Activated CD4-positive, alpha-beta T cell treated with anti-CD3 and anti-CD28 coated beads, Interleukin-2, amount 50 U/mL, for 48 hours (primary cell): ENCODE measurements at regions not wholly inside any gene's neighbourhood (a gene's known extent, or its start where the extent isn't known, plus 50 kb on each side); places are given as distances from the start of the nearest gene placed in this dataset.
A peak's percentile ranks its signal among the peaks of the same experiment; 100 is the strongest.

Source experiments
- DNase-seq, 2 experiments: peaks; one replicate each; pipeline ENCODE4 v3.0.0-alpha.2; 2020

GRCh38 chr1:39109644-39110043, 83.5 kb downstream of the NDUFS5 start:
- DNase-seq, result no peak

DNA sequence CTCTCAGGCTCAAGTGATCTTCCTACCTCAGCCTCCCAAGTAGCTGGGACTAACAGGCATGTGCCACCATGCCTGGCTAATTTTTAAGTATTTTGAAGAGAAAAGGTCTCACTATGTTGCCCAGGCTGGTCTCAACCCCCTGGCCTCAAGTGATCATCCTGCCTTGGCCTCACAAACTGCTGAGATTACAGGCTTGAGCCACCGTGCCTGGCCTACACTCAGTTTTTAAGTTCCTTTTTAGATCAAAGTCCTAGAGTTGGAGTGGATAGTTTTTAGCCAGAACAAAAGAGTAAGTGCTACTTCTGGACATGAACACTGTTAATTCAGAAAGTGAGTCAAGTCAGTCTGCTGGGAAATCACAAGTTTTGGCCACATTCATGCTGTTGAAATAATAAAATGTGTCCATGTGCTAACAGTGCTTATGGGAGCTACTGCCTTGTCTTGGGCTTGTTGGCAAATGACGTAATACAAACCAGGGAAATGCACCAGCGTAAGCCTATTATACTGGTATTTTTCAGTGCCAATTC, 84.2 kb downstream of the NDUFS5 start:
- DNase-seq, result no peak

- DNase-seq, result no peak
Measured at GRCh38 chr1:39110882-39111281, 84.7 kb downstream of the NDUFS5 start.

DNA sequence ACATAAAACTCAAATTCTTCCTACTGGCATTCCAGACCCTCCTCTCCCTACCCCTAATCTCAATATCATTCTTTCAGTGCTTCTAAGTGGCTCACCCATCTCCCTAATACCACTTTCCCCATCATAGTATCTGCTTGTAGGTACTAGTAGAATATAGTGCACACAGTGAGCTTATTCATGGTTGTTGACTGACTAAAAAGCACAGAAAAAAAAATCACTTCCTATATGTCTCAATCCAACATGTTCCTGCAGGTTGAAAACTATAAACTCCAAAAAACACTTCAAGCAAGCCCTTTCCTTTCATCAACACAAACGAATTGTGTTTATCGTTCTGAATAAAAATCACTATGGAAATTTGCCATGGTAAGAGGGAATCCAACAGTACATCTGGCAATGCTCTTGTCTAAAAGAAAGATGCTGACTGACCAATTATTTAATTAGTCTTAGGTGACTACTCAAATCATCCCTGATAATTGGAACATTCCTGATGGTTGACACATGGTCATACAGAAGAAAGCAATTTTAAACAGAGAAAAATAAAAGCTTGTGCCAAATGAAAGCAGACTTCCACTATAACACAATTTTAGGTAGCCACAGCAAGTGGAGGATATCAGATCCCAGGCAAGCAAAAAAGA, 87.1 kb downstream of the NDUFS5 start:
- DNase-seq, result no peak

DNA sequence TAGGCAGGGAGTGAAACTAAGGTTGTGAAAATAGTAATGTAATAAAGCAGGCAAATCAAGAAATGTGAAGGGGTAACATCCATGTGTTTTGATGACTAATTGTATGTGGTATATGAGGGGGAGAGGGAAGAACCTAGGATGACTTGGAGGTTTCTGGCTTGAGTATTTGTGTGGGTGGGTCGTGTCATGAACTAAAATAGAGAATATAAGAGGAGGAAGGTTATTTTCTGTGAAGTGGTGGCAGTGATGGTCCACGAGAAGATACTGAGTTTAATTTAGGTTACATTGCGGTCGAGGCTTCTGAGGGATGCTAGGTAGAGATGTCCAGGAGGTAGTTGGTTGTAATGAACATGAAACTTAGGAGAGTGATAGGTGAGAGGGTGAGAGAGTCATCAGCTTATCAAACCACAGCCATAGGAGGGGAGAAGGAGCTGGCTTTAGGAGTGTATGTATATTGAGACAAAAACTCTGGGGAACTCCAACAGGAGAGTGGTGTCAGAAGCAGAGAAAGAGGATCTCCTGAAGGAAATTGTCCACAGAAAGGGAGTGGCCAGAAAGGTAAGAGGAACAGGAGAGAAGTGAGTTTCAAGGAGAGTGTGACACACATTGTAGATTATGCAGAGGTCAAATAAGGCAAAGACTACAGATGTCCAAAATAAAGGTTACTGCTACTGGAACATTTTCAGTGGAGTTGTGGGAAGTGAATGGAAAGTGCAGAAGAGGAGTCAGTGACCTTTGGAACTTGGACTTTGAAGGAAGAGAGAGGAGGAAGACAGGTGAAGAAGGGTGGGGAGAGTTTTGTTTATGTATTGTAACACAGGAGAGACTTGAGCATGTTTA, 89.0 kb upstream of the MACF1 start:
- DNase-seq, result peak in 1 of 2 experiments; percentile 23

DNA sequence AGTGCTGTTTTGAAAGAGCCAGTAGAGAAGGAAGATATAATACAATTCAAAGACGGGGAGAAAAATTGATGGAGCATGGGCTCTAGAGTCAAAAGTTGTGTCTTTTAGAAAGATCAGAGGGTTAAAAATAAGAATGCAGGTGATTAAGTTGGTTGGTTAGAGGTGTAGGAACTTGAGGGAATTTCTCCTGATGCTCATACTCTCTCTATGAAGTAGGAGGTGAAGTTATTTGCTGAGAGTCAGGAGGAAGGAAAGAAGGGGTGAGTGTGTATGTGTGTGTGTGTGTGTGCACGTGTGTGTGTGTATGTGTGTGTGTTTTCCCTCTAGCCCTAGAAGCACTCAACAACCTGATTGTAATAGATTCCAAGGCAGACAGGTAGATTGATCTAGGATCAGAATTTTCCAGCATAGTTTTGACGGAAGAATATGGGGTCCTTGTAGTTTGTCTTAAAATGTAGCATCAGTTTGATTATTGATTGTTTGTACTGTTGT, 88.3 kb upstream of the MACF1 start:
- DNase-seq, result no peak

GRCh38 chr1:39116860-39117728, 87.4 kb upstream of the MACF1 start:
- DNase-seq, result no peak

GRCh38 chr1:39117899-39118450, 86.5 kb upstream of the MACF1 start:
- no peak for DNase-seq

- DNase-seq, result no peak
Measured at GRCh38 chr1:39122056-39122455, 82.4 kb upstream of the MACF1 start.

DNA sequence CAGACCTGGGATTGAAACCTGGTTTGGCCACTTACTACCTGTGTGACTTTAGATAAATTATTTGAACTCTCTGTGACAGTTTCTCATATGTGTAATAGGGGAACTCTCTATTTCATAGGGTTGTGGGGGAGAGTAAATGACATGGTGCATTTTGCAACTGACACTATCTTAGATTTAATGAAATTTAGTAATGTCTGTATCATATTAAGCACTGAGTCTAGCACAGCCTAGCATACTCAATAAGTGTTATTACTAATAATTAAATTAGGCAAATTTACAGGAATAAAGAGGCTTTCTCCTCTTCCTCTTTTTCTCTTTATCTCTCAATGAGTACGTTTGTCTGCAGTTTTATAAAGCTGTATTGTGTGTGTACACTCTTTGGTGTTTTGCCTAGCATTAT, 80.2 kb upstream of the MACF1 start:
- DNase-seq, result no peak

DNA sequence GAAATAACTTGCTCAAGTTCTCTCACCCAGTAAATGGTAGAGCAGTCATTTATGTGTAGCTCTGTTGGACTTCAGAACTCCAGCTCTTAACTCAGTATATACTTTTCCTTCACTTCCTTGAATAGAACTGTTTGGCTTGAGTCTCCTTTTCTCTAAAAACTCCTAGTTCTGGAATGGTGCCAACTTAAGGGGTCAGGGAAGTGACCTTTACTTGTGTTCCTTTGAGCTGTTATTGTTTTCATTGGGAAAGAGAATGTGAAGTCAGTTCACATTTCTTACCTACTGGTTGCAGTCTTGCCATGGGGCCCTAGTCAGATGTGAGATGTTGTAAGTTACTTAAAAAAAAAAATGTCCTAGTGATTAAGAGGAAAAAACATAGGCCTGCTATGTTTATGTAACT, 77.0 kb upstream of the MACF1 start:
- no peak for DNase-seq

- no peak for DNase-seq
Measured at GRCh38 chr1:39128126-39128525, 76.4 kb upstream of the MACF1 start.

- no peak for DNase-seq
Measured at GRCh38 chr1:39128959-39129358, 75.5 kb upstream of the MACF1 start.

- DNase-seq, result no peak
Measured at GRCh38 chr1:39129514-39129913, 75.0 kb upstream of the MACF1 start.

DNA sequence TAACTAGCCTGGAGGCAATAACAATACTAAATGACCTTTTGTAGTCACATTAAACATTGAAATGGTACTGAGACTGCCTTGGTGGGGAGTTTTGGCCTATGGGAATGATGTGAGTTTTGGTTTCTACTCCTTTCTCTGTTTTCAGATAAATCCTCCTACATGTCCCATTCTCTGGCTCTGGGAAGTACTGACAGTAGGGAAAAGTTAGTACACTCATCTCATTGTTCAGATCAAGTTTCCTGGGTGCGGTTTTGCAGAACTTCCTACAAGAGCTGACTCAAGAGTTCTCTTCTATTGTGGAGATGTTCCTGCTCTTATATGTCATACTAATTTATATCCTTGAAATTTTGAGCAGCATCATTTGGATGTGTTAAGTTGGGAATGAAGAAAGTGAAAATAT, 74.2 kb upstream of the MACF1 start:
- no peak for DNase-seq

- no peak for DNase-seq
Measured at GRCh38 chr1:39131940-39132339, 72.6 kb upstream of the MACF1 start.

DNA sequence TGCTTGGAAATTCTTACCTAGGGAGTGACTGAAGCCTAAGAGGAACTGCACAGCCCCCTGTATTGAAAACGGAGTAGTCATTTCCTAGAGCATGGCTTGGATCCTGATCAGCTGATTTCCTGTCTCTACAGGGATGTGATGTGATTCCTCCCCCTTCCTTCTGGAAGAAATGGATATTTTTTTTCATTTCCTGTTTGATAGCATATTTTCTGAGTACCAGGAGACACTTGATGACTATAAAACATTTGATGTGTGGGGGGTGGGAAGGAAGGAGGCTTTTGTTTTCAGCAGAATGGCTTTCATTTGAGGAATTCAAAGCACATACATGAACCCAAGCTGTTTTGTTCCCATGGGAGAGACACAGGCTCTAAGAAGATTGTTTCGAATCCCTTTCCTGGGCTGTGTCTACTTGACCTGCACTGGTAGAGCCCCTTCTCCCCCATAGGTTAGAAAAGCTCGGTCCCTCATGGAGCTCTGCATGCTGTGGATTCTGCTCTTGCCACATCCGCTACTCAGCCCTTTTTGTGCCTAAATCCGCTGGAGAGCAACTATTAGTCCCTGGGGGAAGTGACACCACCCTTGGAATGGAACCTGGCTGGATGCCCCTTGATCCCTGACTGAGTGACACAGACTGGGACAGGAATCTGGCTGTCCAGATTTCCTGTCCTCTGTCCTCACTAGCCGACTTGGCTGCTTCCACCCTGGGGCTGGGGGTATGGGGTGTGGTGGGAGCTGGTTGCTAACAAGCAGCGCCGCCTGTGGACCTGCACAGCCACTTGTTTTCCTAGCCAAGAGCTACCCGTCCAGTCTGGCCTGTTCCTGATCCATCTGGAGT, 71.8 kb upstream of the MACF1 start:
- DNase-seq, result no peak

- no peak for DNase-seq
Measured at GRCh38 chr1:39133340-39133684, 71.2 kb upstream of the MACF1 start.

DNA sequence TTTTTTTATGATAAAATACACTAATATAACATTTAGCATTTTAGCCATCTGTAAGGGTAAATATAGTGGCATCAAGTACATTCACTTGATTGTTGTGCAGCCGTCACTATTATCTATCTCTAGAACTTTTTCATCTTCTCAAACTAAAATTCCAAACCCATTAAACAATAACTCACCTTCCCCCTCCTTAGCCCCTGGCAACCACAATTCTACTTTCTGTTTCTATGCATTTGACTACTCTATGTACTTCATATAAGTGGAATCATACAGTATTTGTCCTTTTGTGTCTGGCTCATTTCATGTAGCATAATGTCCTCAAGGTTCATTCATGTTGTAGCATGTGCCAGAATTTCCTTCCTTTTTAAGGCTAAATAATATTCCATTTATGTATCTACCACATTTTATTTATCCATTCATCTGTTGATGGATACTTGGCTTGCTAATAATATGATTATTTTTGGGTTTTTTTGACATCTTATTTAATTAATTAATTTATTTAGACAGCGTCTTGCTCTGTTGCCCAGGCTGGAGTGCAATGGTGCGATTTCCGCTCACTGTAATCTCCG, 69.6 kb upstream of the MACF1 start:
- DNase-seq, result no peak

GRCh38 chr1:39136638-39137037, 67.9 kb upstream of the MACF1 start:
- DNase-seq, result no peak

DNA sequence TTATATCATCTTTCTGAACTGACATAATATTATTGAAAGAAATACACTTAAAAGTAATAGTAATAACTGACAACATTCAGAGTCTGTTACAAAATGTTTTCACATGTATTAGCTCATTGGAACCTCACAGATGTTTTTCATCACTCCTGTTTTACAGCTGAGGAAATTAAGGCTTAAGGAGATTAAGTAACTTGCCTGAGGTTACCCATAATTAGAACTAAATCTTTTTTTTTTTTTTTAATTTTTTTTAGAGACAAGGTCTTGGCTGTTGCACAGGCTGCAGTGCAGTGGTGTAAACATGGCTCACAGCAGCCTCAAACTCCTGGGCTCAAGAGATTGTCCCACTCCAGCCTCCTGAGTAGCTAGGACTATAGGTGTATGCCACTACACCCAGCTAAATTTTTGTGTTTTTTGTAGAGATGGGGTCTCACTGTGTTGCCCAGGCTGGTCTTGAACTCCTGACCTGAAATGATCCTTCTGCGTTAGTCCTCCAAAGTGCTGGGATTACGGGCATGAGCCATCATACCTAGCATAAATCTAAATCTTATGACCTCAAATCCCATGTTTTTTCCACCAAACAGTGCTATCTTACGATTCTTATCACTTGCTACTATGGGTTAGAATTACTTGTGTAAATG, 64.7 kb upstream of the MACF1 start:
- no peak for DNase-seq
